ENCODE measurements at regions not wholly inside any gene's neighbourhood (a gene's known extent, or its start where the extent isn't known, plus 50 kb on each side); places are given as distances from the start of the nearest gene placed in this dataset.
"Not testable (repeated sequence)": the region's sequence is repeated elsewhere in the genome, so short reads cannot be mapped to it uniquely, and the experiment has no call there.

- DNase-seq = no peak
These were observed 378.8 kb downstream of the MED13L start for GRCh38 chr12:115898670-115899069.

GRCh38 chr12:115897729-115898128 lies 379.8 kb downstream of the MED13L start:
- no peak for DNase-seq

- no peak for DNase-seq
These were observed 382.2 kb downstream of the MED13L start for GRCh38 chr12:115895247-115895646.

GRCh38 chr12:115891556-115892164 lies 385.8 kb downstream of the MED13L start:
- DNase-seq = no peak

- no peak for DNase-seq
These were observed 390.8 kb downstream of the MED13L start for GRCh38 chr12:115886666-115887065.

GRCh38 chr12:115885040-115885690 lies 392.3 kb downstream of the MED13L start:
- no peak for DNase-seq

GRCh38 chr12:115882936-115883335 lies 394.6 kb downstream of the MED13L start:
- no peak for DNase-seq

GRCh38 chr12:115880238-115880637 lies 397.3 kb downstream of the MED13L start:
- no peak for DNase-seq

- DNase-seq = no peak
These were observed 398.1 kb downstream of the MED13L start for GRCh38 chr12:115879354-115879753.

GRCh38 chr12:115873451-115874082 lies 403.9 kb downstream of the MED13L start:
- no peak for DNase-seq

- no peak for DNase-seq
These were observed 404.6 kb downstream of the MED13L start for GRCh38 chr12:115872919-115873357.

GRCh38 chr12:115872212-115872611 lies 405.3 kb downstream of the MED13L start:
- DNase-seq = no peak

GRCh38 chr12:115871714-115872113 lies 405.8 kb downstream of the MED13L start:
- no peak for DNase-seq

GRCh38 chr12:115870510-115870909 lies 407.0 kb downstream of the MED13L start:
- no peak for DNase-seq

GRCh38 chr12:115870021-115870420 lies 407.5 kb downstream of the MED13L start:
- DNase-seq = no peak

- DNase-seq = no peak
These were observed 407.9 kb downstream of the MED13L start for GRCh38 chr12:115869604-115870003.

- no peak for DNase-seq
These were observed 408.9 kb downstream of the MED13L start for GRCh38 chr12:115868624-115869023.

- no peak for DNase-seq
These were observed 409.6 kb downstream of the MED13L start for GRCh38 chr12:115867854-115868253.

GRCh38 chr12:115866909-115867525 lies 410.5 kb downstream of the MED13L start:
- DNase-seq = no peak

- not testable (repeated sequence) for DNase-seq
These were observed 411.2 kb downstream of the MED13L start for GRCh38 chr12:115866281-115866680.

- DNase-seq = no peak
These were observed 413.1 kb downstream of the MED13L start for GRCh38 chr12:115864396-115864795.

- no peak for DNase-seq
These were observed 416.9 kb downstream of the MED13L start for GRCh38 chr12:115860619-115861018.

GRCh38 chr12:115859231-115859630 lies 418.3 kb downstream of the MED13L start:
- no peak for DNase-seq

- no peak for DNase-seq
These were observed 419.6 kb downstream of the MED13L start for GRCh38 chr12:115857923-115858322.

All from NCI-H2227 treated with DMSO at 0.1 percent for 48 hours (cell line).